ENCODE measurements at regions not wholly inside any gene's neighbourhood (a gene's known extent, or its start where the extent isn't known, plus 50 kb on each side); places are given as distances from the start of the nearest gene placed in this dataset.
A peak's percentile ranks its signal among the peaks of the same experiment; 100 is the strongest.

- TF ChIP-seq, protein P1, sequence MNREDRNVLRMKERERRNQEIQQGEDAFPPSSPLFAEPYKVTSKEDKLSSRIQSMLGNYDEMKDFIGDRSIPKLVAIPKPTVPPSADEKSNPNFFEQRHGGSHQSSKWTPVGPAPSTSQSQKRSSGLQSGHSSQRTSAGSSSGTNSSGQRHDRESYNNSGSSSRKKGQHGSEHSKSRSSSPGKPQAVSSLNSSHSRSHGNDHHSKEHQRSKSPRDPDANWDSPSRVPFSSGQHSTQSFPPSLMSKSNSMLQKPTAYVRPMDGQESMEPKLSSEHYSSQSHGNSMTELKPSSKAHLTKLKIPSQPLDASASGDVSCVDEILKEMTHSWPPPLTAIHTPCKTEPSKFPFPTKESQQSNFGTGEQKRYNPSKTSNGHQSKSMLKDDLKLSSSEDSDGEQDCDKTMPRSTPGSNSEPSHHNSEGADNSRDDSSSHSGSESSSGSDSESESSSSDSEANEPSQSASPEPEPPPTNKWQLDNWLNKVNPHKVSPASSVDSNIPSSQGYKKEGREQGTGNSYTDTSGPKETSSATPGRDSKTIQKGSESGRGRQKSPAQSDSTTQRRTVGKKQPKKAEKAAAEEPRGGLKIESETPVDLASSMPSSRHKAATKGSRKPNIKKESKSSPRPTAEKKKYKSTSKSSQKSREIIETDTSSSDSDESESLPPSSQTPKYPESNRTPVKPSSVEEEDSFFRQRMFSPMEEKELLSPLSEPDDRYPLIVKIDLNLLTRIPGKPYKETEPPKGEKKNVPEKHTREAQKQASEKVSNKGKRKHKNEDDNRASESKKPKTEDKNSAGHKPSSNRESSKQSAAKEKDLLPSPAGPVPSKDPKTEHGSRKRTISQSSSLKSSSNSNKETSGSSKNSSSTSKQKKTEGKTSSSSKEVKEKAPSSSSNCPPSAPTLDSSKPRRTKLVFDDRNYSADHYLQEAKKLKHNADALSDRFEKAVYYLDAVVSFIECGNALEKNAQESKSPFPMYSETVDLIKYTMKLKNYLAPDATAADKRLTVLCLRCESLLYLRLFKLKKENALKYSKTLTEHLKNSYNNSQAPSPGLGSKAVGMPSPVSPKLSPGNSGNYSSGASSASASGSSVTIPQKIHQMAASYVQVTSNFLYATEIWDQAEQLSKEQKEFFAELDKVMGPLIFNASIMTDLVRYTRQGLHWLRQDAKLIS (CRISPR knock-in tag; IDR thresholded peaks at IDR 0.05; ENCODE audit: borderline replicate concordance) = no peak
- TF ChIP-seq JUN (CRISPR knock-in tag; IDR thresholded peaks at IDR 0.05) (peak; percentile 97; the same call in 1 of the 2 replicates), TEAD4 (CRISPR knock-in tag; IDR thresholded peaks at IDR 0.05) (no peak), EMX1 (CRISPR knock-in tag; IDR thresholded peaks at IDR 0.05) (no peak), NR1H2 (CRISPR knock-in tag; IDR thresholded peaks at IDR 0.05) (no peak), ATF3 (CRISPR knock-in tag; conservative IDR thresholded peaks at IDR 0.05) (peak; percentile 86; the same call in 1 of the 2 replicates), CDX4 (CRISPR knock-in tag; IDR thresholded peaks at IDR 0.05; ENCODE audit: borderline replicate concordance) (no peak), ZMAT4 (CRISPR knock-in tag; IDR thresholded peaks at IDR 0.05) (no peak), TCF7 (CRISPR knock-in tag; IDR thresholded peaks at IDR 0.05; ENCODE audit: low read depth) (no peak), FOXK1 (CRISPR knock-in tag; IDR thresholded peaks at IDR 0.05) (peak; percentile 65; the same call in 1 of the 2 replicates), OVOL2 (CRISPR knock-in tag; IDR thresholded peaks at IDR 0.05; ENCODE audit: borderline replicate concordance) (no peak), HMGA2 (CRISPR knock-in tag; IDR thresholded peaks at IDR 0.05) (no peak), IRF2 (CRISPR knock-in tag; IDR thresholded peaks at IDR 0.05; ENCODE audit: borderline replicate concordance, low read depth) (no peak), SOX15 (CRISPR knock-in tag; IDR thresholded peaks at IDR 0.05) (no peak), ARID4B (CRISPR knock-in tag; IDR thresholded peaks at IDR 0.05; ENCODE audit: borderline replicate concordance) (no peak), NR2C2 (CRISPR knock-in tag; IDR thresholded peaks at IDR 0.05) (no peak), CREM (CRISPR knock-in tag; IDR thresholded peaks at IDR 0.05) (no peak)
- TF ChIP-seq, protein P2, sequence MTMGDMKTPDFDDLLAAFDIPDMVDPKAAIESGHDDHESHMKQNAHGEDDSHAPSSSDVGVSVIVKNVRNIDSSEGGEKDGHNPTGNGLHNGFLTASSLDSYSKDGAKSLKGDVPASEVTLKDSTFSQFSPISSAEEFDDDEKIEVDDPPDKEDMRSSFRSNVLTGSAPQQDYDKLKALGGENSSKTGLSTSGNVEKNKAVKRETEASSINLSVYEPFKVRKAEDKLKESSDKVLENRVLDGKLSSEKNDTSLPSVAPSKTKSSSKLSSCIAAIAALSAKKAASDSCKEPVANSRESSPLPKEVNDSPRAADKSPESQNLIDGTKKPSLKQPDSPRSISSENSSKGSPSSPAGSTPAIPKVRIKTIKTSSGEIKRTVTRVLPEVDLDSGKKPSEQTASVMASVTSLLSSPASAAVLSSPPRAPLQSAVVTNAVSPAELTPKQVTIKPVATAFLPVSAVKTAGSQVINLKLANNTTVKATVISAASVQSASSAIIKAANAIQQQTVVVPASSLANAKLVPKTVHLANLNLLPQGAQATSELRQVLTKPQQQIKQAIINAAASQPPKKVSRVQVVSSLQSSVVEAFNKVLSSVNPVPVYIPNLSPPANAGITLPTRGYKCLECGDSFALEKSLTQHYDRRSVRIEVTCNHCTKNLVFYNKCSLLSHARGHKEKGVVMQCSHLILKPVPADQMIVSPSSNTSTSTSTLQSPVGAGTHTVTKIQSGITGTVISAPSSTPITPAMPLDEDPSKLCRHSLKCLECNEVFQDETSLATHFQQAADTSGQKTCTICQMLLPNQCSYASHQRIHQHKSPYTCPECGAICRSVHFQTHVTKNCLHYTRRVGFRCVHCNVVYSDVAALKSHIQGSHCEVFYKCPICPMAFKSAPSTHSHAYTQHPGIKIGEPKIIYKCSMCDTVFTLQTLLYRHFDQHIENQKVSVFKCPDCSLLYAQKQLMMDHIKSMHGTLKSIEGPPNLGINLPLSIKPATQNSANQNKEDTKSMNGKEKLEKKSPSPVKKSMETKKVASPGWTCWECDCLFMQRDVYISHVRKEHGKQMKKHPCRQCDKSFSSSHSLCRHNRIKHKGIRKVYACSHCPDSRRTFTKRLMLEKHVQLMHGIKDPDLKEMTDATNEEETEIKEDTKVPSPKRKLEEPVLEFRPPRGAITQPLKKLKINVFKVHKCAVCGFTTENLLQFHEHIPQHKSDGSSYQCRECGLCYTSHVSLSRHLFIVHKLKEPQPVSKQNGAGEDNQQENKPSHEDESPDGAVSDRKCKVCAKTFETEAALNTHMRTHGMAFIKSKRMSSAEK (CRISPR knock-in tag; IDR thresholded peaks at IDR 0.05; ENCODE audit: borderline replicate concordance) = no peak
- TF ChIP-seq, protein P3, sequence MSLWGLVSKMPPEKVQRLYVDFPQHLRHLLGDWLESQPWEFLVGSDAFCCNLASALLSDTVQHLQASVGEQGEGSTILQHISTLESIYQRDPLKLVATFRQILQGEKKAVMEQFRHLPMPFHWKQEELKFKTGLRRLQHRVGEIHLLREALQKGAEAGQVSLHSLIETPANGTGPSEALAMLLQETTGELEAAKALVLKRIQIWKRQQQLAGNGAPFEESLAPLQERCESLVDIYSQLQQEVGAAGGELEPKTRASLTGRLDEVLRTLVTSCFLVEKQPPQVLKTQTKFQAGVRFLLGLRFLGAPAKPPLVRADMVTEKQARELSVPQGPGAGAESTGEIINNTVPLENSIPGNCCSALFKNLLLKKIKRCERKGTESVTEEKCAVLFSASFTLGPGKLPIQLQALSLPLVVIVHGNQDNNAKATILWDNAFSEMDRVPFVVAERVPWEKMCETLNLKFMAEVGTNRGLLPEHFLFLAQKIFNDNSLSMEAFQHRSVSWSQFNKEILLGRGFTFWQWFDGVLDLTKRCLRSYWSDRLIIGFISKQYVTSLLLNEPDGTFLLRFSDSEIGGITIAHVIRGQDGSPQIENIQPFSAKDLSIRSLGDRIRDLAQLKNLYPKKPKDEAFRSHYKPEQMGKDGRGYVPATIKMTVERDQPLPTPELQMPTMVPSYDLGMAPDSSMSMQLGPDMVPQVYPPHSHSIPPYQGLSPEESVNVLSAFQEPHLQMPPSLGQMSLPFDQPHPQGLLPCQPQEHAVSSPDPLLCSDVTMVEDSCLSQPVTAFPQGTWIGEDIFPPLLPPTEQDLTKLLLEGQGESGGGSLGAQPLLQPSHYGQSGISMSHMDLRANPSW (CRISPR knock-in tag; conservative IDR thresholded peaks at IDR 0.05; ENCODE audit: low read depth) = no peak
These were observed 538.5 kb downstream of the HTR7 start (continued) for GRCh38 chr10:90319188-90319914.

All from WTC11 (cell line).